ENCODE measurements at regions not wholly inside any gene's neighbourhood (a gene's known extent, or its start where the extent isn't known, plus 50 kb on each side); places are given as distances from the start of the nearest gene placed in this dataset.
"Not testable (repeated sequence)": the region's sequence is repeated elsewhere in the genome, so short reads cannot be mapped to it uniquely, and the experiment has no call there.

DNA sequence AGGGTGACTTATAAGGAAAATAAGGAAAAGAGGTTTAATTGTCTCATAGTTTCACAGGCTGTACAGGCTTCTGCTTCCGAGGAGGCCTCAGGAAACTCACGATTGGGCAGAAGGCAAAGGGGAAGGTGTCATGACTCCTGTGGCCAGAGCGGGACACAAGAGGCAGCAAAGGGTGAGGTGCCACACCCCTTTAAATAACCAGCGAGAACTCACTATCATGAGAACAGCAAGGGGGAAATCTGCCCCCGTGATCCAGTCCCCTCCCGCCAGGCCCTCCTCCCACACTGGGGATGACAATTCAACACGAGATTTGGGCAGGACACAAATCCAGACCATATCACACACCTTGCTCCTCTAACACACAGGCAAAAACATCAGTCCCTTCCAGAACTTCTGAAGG, 254.0 kb downstream of the DLL1 start:
- H3K79me2 ChIP-seq = no peaks in the 10 kb centered on the region
- H3K27me3 ChIP-seq (ENCODE audit: control insufficient read depth, insufficient read depth, low read length) = no peaks in the 10 kb centered on the region
- no peaks in the 10 kb centered on the region for H3K9me3 ChIP-seq (ENCODE audit: control insufficient read depth, low read length)
- H3K4me1 ChIP-seq = no peaks in the 10 kb centered on the region
- TF ChIP-seq, protein P1, sequence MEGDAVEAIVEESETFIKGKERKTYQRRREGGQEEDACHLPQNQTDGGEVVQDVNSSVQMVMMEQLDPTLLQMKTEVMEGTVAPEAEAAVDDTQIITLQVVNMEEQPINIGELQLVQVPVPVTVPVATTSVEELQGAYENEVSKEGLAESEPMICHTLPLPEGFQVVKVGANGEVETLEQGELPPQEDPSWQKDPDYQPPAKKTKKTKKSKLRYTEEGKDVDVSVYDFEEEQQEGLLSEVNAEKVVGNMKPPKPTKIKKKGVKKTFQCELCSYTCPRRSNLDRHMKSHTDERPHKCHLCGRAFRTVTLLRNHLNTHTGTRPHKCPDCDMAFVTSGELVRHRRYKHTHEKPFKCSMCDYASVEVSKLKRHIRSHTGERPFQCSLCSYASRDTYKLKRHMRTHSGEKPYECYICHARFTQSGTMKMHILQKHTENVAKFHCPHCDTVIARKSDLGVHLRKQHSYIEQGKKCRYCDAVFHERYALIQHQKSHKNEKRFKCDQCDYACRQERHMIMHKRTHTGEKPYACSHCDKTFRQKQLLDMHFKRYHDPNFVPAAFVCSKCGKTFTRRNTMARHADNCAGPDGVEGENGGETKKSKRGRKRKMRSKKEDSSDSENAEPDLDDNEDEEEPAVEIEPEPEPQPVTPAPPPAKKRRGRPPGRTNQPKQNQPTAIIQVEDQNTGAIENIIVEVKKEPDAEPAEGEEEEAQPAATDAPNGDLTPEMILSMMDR (IDR thresholded peaks at IDR 0.05) = no peak
- H3K4me3 ChIP-seq (ENCODE audit: low read depth, low read length) = no peak overlapping the region
- no peak overlapping the region for H2AFZ ChIP-seq
- no peak overlapping the region for H3K27ac ChIP-seq
- H3K9ac ChIP-seq = no peak overlapping the region
- no peaks in the 10 kb centered on the region for H3K36me3 ChIP-seq (ENCODE audit: control insufficient read depth, insufficient read depth, low read length)
- no peak overlapping the region for H3K4me2 ChIP-seq (ENCODE audit: low read length)

GRCh38 chr6:170036367-170036766, 254.5 kb downstream of the DLL1 start:
- not testable (repeated sequence) for H3K36me3 ChIP-seq (ENCODE audit: control insufficient read depth, insufficient read depth, low read length); H3K4me3 ChIP-seq (ENCODE audit: low read depth, low read length); H3K79me2 ChIP-seq; H3K9ac ChIP-seq; H3K4me2 ChIP-seq (ENCODE audit: low read length); H2AFZ ChIP-seq; H3K9me3 ChIP-seq (ENCODE audit: control insufficient read depth, low read length); H3K4me1 ChIP-seq; H3K27me3 ChIP-seq (ENCODE audit: control insufficient read depth, insufficient read depth, low read length); H3K27ac ChIP-seq

DNA sequence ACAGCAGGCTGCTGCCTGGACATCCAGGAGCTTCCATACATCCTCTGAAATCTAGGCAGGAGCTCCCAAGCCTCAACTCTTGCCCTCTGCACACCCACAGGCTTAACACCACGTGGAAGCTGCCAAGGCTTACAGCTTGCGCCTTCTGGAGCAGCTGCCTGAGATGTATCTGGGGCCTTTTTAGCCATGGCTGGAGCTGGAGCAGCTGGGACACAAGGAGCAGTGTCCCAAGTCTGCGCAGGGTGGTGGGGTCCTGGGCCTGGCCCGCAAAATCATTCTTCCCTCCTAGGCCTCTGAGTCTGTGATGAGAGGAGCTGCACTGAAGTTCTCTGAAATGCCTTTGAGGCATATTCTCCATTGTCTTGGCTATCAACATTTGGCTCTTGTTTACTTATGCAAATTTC, 255.0 kb downstream of the DLL1 start:
- Histone ChIP-seq H3K9ac (no peak overlapping the region), H3K27me3 (ENCODE audit: control insufficient read depth, insufficient read depth, low read length) (no peaks in the 10 kb centered on the region), H3K4me1 (no peaks in the 10 kb centered on the region), H3K9me3 (ENCODE audit: control insufficient read depth, low read length) (no peaks in the 10 kb centered on the region), H3K27ac (no peak overlapping the region), H3K4me3 (ENCODE audit: low read depth, low read length) (no peak overlapping the region), H3K79me2 (no peaks in the 10 kb centered on the region), H3K4me2 (ENCODE audit: low read length) (no peak overlapping the region), H2AFZ (no peak overlapping the region), H3K36me3 (ENCODE audit: control insufficient read depth, insufficient read depth, low read length) (no peaks in the 10 kb centered on the region)
- TF ChIP-seq, protein P1 (IDR thresholded peaks at IDR 0.05) = no peak

DNA sequence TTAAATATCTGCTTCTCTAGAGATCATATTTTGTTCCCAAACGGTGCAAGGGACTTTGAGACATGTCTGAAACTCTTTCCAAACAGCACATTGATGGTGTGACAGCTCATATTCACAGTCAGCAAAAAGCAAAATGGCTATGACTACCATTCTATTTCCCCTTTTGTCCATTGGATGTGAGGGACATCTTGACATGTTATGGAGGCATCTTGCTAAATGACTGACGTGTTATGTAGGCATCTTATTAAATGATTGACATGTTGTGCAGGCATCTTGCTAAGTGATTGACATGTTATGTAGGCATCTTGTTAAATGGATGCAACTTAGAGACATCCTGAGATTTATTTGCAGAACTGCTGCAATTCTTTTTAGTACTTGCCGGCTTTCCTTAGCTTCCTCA, 255.8 kb downstream of the DLL1 start:
- no peaks in the 10 kb centered on the region for H3K27me3 ChIP-seq (ENCODE audit: control insufficient read depth, insufficient read depth, low read length)
- no peak overlapping the region for H2AFZ ChIP-seq
- H3K9me3 ChIP-seq (ENCODE audit: control insufficient read depth, low read length) = no peaks in the 10 kb centered on the region
- no peak overlapping the region for H3K4me2 ChIP-seq (ENCODE audit: low read length)
- TF ChIP-seq, protein P1 (IDR thresholded peaks at IDR 0.05) = no peak
- no peaks in the 10 kb centered on the region for H3K79me2 ChIP-seq
- H3K36me3 ChIP-seq (ENCODE audit: control insufficient read depth, insufficient read depth, low read length) = no peaks in the 10 kb centered on the region
- no peak overlapping the region for H3K27ac ChIP-seq
- H3K4me1 ChIP-seq = no peaks in the 10 kb centered on the region
- H3K4me3 ChIP-seq (ENCODE audit: low read depth, low read length) = no peak overlapping the region
- H3K9ac ChIP-seq = no peak overlapping the region

DNA sequence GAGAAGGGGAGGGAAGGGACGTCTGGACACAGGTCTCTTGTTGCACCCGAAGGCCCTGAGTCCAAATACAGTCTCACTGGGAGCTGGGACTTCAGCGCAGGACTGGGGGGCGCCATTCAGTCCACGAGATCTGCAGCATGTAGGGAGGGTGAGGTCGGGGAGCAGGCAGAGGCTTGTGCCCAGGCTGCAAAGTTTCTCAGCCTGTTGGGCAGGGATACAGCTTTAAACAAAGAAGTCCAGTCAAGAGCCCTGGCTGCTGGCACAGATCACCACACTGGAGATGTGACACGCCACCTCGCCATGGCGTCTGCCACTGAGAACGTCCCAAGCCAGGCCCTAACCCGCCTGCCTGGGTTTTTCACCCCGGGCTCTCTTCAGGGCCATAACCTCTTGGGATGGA, 256.6 kb downstream of the DLL1 start:
- H3K36me3 ChIP-seq (ENCODE audit: control insufficient read depth, insufficient read depth, low read length) = no peaks in the 10 kb centered on the region
- no peaks in the 10 kb centered on the region for H3K4me1 ChIP-seq
- H3K4me3 ChIP-seq (ENCODE audit: low read depth, low read length) = no peak overlapping the region
- TF ChIP-seq, protein P1 (IDR thresholded peaks at IDR 0.05) = no peak
- H2AFZ ChIP-seq = no peak overlapping the region
- no peaks in the 10 kb centered on the region for H3K79me2 ChIP-seq
- no peak overlapping the region for H3K27ac ChIP-seq
- no peaks in the 10 kb centered on the region for H3K9me3 ChIP-seq (ENCODE audit: control insufficient read depth, low read length)
- no peaks in the 10 kb centered on the region for H3K27me3 ChIP-seq (ENCODE audit: control insufficient read depth, insufficient read depth, low read length)
- no peak overlapping the region for H3K4me2 ChIP-seq (ENCODE audit: low read length)
- no peak overlapping the region for H3K9ac ChIP-seq
